Fibroblast of lung (primary cell): ENCODE measurements at regions not wholly inside any gene's neighbourhood (a gene's known extent, or its start where the extent isn't known, plus 50 kb on each side); places are given as distances from the start of the nearest gene placed in this dataset.
A peak's percentile ranks its signal among the peaks of the same experiment; 100 is the strongest.

Experiments
- DNase-seq, 2 donors: peaks; one replicate each; pipeline versions ENCODE4 v3.0.0 to v3.0.0-alpha.2; 2010; ENCODE audit warnings: low read depth in 2 of 2
- H2AFZ ChIP-seq: 2 replicates; pipeline ENCODE4 v1.5.1; 2012; ENCODE audit warnings: low read length, control low read depth, inconsistent platforms
- H3K27ac ChIP-seq: 2 replicates; pipeline ENCODE4 v1.5.1; 2011; ENCODE audit warnings: low read length, control low read depth; ENCODE audit not compliant: insufficient read depth
- H3K27me3 ChIP-seq: 2 replicates; pipeline ENCODE4 v1.5.1; 2011; ENCODE audit warnings: mild to moderate bottlenecking, low read length; ENCODE audit not compliant: control insufficient read depth, insufficient read depth
- H3K36me3 ChIP-seq: 2 replicates; pipeline ENCODE4 v1.5.1; 2011; ENCODE audit warnings: low read length; ENCODE audit not compliant: control insufficient read depth, insufficient read depth
- H3K4me1 ChIP-seq: 2 replicates; pipeline ENCODE4 v1.5.1; 2011; ENCODE audit warnings: low read length; ENCODE audit not compliant: control insufficient read depth, insufficient read depth; ENCODE audit errors: extremely low read depth
- H3K4me2 ChIP-seq: 2 replicates; pipeline ENCODE4 v1.5.1; 2011; ENCODE audit warnings: low read length, control low read depth; ENCODE audit not compliant: insufficient read depth; ENCODE audit errors: extremely low read depth
- H3K4me3 ChIP-seq, 4 experiments: fragments of 200-600 bp in 1 of 4; sonication (generic) in 1 of 4; replicated peaks in 1 of 4; 2 replicates each; pipeline ENCODE4 v1.5.1; 2011 to 2016; ENCODE audit warnings: low read length in 4 of 4, low read depth in 3 of 4, mild to moderate bottlenecking in 3 of 4, control low read depth in 2 of 4, inconsistent platforms in 1 of 4, mixed read lengths in 1 of 4; ENCODE audit not compliant: insufficient read depth in 1 of 4; ENCODE audit errors: control extremely low read depth in 1 of 4
- H3K79me2 ChIP-seq: 2 replicates; pipeline ENCODE4 v1.5.1; 2012; ENCODE audit warnings: mild to moderate bottlenecking, low read length, inconsistent platforms; ENCODE audit not compliant: control insufficient read depth, insufficient read depth
- H3K9ac ChIP-seq: 2 replicates; pipeline ENCODE4 v1.5.1; 2011; ENCODE audit warnings: mild to moderate bottlenecking, low read length, control low read depth; ENCODE audit not compliant: insufficient read depth
- H3K9me3 ChIP-seq: 2 replicates; pipeline ENCODE4 v1.5.1; 2012; ENCODE audit warnings: low read depth, low read length; ENCODE audit not compliant: control insufficient read depth, insufficient read depth
- H4K20me1 ChIP-seq: 2 replicates; pipeline ENCODE4 v1.5.1; 2011; ENCODE audit warnings: low read length; ENCODE audit not compliant: control insufficient read depth, insufficient read depth; ENCODE audit errors: extremely low read depth
- EZH2 ChIP-seq: IDR thresholded peaks from 2 replicates; pipeline ENCODE4 v1.5.1; 2012; ENCODE audit warnings: low read length, control low read depth, mild to moderate bottlenecking; ENCODE audit errors: missing control alignments
- TF ChIP-seq, protein P1 (sequence below), 2 donors: IDR thresholded peaks in 1 of 2; conservative IDR thresholded peaks in 1 of 2; 1 replicate in 1 of 2; 2 replicates in 1 of 2; pipeline ENCODE4 v1.5.1; 2011 to 2012; ENCODE audit warnings: low read length in 2 of 2, control low read depth in 1 of 2, inconsistent platforms in 1 of 2, low read depth in 1 of 2, mild to moderate bottlenecking in 1 of 2

DNA sequence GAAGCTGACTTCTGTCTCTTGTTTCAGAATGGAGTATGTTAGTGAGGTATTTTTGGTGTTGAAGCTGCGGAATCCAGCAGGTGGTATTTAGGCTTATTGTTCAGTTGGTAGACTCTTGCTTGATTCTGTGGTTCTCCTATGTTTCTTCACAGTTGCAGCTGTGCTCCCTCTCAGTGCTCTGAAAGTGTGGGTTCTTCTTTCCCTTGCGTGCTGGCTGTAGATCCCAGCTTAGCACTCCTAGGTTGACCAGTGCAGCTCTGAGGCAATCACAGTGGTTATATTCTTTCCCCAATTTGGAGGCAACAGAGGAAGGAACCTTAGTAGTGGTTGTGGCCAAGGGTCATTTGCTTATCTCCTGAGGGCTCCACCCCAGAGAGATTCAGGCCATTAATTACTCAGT, 269.2 kb upstream of the NRIP1 start:
- no peaks in the 10 kb centered on the region for H3K9me3 ChIP-seq
- no peaks in the 10 kb centered on the region for H3K27me3 ChIP-seq
- H3K27ac ChIP-seq: no peak overlapping the region
- TF ChIP-seq, protein P1, sequence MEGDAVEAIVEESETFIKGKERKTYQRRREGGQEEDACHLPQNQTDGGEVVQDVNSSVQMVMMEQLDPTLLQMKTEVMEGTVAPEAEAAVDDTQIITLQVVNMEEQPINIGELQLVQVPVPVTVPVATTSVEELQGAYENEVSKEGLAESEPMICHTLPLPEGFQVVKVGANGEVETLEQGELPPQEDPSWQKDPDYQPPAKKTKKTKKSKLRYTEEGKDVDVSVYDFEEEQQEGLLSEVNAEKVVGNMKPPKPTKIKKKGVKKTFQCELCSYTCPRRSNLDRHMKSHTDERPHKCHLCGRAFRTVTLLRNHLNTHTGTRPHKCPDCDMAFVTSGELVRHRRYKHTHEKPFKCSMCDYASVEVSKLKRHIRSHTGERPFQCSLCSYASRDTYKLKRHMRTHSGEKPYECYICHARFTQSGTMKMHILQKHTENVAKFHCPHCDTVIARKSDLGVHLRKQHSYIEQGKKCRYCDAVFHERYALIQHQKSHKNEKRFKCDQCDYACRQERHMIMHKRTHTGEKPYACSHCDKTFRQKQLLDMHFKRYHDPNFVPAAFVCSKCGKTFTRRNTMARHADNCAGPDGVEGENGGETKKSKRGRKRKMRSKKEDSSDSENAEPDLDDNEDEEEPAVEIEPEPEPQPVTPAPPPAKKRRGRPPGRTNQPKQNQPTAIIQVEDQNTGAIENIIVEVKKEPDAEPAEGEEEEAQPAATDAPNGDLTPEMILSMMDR (conservative IDR thresholded peaks at IDR 0.05 in 1 of 2, IDR thresholded peaks at IDR 0.05 in 1 of 2; ENCODE audit: low read depth in 1 of 2, low read length in 2 of 2): no peak
- TF ChIP-seq EZH2: no peak
- H3K4me2 ChIP-seq: no peak overlapping the region
- H2AFZ ChIP-seq: no peak overlapping the region
- no peaks in the 10 kb centered on the region for H3K4me1 ChIP-seq
- H3K36me3 ChIP-seq: no peaks in the 10 kb centered on the region
- DNase-seq: no peak
- no peak overlapping the region for H3K4me3 ChIP-seq
- no peak overlapping the region for H3K9ac ChIP-seq
- H3K79me2 ChIP-seq: no peaks in the 10 kb centered on the region
- H4K20me1 ChIP-seq: no peaks in the 10 kb centered on the region

DNA sequence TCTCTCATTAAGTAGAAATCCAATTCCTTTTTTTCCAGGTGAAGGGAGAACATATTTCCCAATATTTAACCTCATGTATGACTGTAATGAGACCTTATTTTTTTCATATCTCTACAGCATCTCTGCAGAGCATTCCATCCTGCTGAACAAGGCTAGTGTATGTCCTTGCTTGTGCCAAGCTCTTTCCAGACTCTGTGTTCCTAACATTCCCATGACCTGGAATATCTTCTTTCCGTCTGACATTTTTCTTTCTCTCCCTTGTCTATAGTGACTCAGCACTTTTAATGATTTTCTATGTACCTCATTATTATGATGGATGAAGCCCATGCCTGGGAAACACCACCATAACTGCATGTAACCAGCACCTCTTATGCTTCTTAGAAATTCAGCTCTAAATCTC, 278.3 kb upstream of the NRIP1 start:
- TF ChIP-seq EZH2: no peak
- TF ChIP-seq, protein P1 (conservative IDR thresholded peaks at IDR 0.05 in 1 of 2, IDR thresholded peaks at IDR 0.05 in 1 of 2; ENCODE audit: low read depth in 1 of 2, low read length in 2 of 2): no peak
- no peaks in the 10 kb centered on the region for H3K9me3 ChIP-seq
- no peaks in the 10 kb centered on the region for H3K79me2 ChIP-seq
- H3K4me2 ChIP-seq: no peak overlapping the region
- no peak overlapping the region for H3K27ac ChIP-seq
- H3K9ac ChIP-seq: no peak overlapping the region
- peak in 1 of 2 donors; percentile 74 for DNase-seq
- H3K36me3 ChIP-seq: no peaks in the 10 kb centered on the region
- no peaks in the 10 kb centered on the region for H3K4me1 ChIP-seq
- no peaks in the 10 kb centered on the region for H3K27me3 ChIP-seq
- no peak overlapping the region for H3K4me3 ChIP-seq
- no peaks in the 10 kb centered on the region for H4K20me1 ChIP-seq
- no peak overlapping the region for H2AFZ ChIP-seq

DNA sequence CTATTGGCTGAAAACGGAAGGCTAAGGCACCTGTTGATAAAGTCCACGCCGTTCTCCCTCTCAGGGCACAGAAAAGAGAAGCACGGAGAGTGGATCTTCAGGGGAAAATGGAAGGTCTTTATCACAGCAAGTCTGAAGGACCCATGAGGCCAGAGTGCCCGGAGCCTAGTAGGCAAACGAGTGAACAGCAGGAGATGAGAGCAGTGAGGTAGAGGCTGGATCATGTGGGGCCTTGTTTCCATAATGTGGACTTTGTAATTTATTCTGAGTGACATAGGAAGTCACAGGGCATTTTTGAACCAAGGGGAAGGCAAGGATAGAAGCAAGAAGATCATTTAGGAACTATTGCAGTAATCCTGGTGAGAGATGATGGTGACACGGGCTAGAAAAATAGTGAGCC, 287.2 kb upstream of the NRIP1 start:
- H3K9ac ChIP-seq: no peak overlapping the region
- TF ChIP-seq, protein P1 (conservative IDR thresholded peaks at IDR 0.05 in 1 of 2, IDR thresholded peaks at IDR 0.05 in 1 of 2; ENCODE audit: low read depth in 1 of 2, low read length in 2 of 2): no peak
- no peak for TF ChIP-seq EZH2
- H3K4me2 ChIP-seq: no peak overlapping the region
- H3K36me3 ChIP-seq: no peaks in the 10 kb centered on the region
- H3K4me1 ChIP-seq: no peaks in the 10 kb centered on the region
- no peak overlapping the region for H3K27ac ChIP-seq
- H3K4me3 ChIP-seq: no peak overlapping the region
- no peak overlapping the region for H2AFZ ChIP-seq
- no peak for DNase-seq
- H3K27me3 ChIP-seq: no peaks in the 10 kb centered on the region
- H4K20me1 ChIP-seq: no peaks in the 10 kb centered on the region
- H3K9me3 ChIP-seq: no peaks in the 10 kb centered on the region
- H3K79me2 ChIP-seq: no peaks in the 10 kb centered on the region
